PC-9 (cell line): ENCODE measurements at regions not wholly inside any gene's neighbourhood (a gene's known extent, or its start where the extent isn't known, plus 50 kb on each side); places are given as distances from the start of the nearest gene placed in this dataset.

Experiments
- BruUV-seq: library from RNA; stranded (reverse); fragments of 400-500 nt; replicated peaks from 2 replicates; lab custom pipeline; 2021; lab: Mats Ljungman, UMichigan
- CTCF ChIA-PET: fragments of 300-600 bp; sonication (Branson Sonifier 250); formaldehyde crosslinking; loops from one replicate; lab custom pipeline; 2022; ENCODE audit warnings: antibody characterized with exemption; lab: Charles Lee
- POLR2A ChIA-PET: fragments of 300-600 bp; sonication (Branson Sonifier 250); formaldehyde crosslinking; loops from one replicate; lab custom pipeline; 2022; ENCODE audit warnings: antibody characterized with exemption; ENCODE audit not compliant: unreplicated experiment; lab: Charles Lee
- DNase-seq, 2 experiments: peaks; one replicate each; pipeline versions ENCODE4 v3.0.0 to v3.0.0-alpha.2; 2015 to 2022; ENCODE audit warnings: mixed read lengths in 1 of 2
- H2AFZ ChIP-seq: fragments of 200-600 bp; sonication (generic); 2 replicates; pipeline ENCODE4 v1.8.1; 2017; ENCODE audit warnings: antibody characterized with exemption
- H3F3A ChIP-seq: fragments of 200-600 bp; sonication (generic); 2 replicates; pipeline ENCODE4 v1.8.1; 2017; ENCODE audit warnings: antibody characterized with exemption, mild to moderate bottlenecking, low read depth; ENCODE audit not compliant: insufficient read depth
- H3K27ac ChIP-seq: fragments of 200-600 bp; sonication (generic); 2 replicates; pipeline ENCODE4 v1.6.1; 2016; ENCODE audit warnings: mixed run types
- H3K27me3 ChIP-seq: fragments of 200-600 bp; sonication (generic); 2 replicates; pipeline ENCODE4 v1.6.1; 2016; ENCODE audit warnings: low read depth, mixed run types; ENCODE audit not compliant: insufficient read depth
- H3K36me3 ChIP-seq: fragments of 200-600 bp; sonication (generic); 2 replicates; pipeline ENCODE4 v1.6.1; 2016; ENCODE audit warnings: low read depth, mixed run types
- H3K4me1 ChIP-seq: fragments of 200-600 bp; sonication (generic); replicated peaks from 2 replicates; pipeline ENCODE4 v1.6.1; 2016; ENCODE audit warnings: mixed run types; ENCODE audit not compliant: insufficient read depth
- H3K4me2 ChIP-seq: fragments of 200-600 bp; sonication (generic); 2 replicates; pipeline ENCODE4 v1.6.1; 2017; ENCODE audit warnings: mixed run types
- H3K4me3 ChIP-seq: fragments of 200-600 bp; sonication (generic); 2 replicates; pipeline ENCODE4 v1.6.1; 2016; ENCODE audit warnings: mixed run types
- H3K79me2 ChIP-seq: fragments of 200-600 bp; sonication (generic); 2 replicates; pipeline ENCODE4 v1.6.1; 2017; ENCODE audit warnings: low read depth, mixed run types
- H3K9me2 ChIP-seq: fragments of 200-600 bp; sonication (generic); 2 replicates; pipeline ENCODE4 v1.8.1; 2017; ENCODE audit warnings: mild to moderate bottlenecking; ENCODE audit not compliant: insufficient read depth
- H3K9me3 ChIP-seq: fragments of 200-600 bp; sonication (generic); 2 replicates; pipeline ENCODE4 v1.8.1; 2016; ENCODE audit warnings: low read depth; ENCODE audit not compliant: insufficient read depth
- H4K20me1 ChIP-seq: fragments of 200-600 bp; sonication (generic); 2 replicates; pipeline ENCODE4 v1.8.1; 2017; ENCODE audit not compliant: insufficient read depth
- EZH2 ChIP-seq: fragments of 200-600 bp; sonication (generic); IDR thresholded peaks from 2 replicates; pipeline ENCODE4 v1.8.0; 2017; ENCODE audit warnings: antibody characterized with exemption, low read depth
- intact Hi-C: fragments of 100-400 bp; cut with micrococcal nuclease; formaldehyde crosslinking; loops from one replicate; pipeline ENCODE4 v1.10.0; 2022; ENCODE audit not compliant: unreplicated experiment
- TF ChIP-seq, protein P1 (sequence below): fragments of 200-600 bp; sonication (generic); conservative IDR thresholded peaks from 2 replicates; pipeline ENCODE4 v1.6.1; 2017; ENCODE audit warnings: mixed run types, antibody characterized with exemption, mild to moderate bottlenecking, moderate library complexity

DNA sequence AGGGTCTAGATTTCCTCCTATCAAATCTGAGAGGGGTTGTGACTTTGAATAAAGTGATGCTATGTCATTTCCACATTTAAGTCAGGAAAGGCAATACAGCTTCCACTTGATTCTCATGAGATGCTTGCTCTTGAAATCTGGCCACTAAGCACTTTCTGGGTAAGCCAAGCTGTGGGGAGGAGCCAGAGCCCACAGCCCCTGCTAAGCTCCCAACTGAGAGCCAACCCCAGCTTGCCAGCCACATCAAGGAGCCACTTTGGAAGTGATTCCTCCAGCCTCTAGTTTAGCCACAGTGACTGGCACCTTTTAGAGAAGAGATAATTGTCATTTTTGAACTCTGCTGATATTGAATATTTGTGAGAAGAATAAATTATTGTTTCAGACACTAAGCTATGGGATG is 1441.5 kb upstream of the IGFBP7 start:
- H3K79me2 ChIP-seq: no peaks in the 10 kb centered on the region
- H3K4me2 ChIP-seq: no peak overlapping the region
- DNase-seq: no peak
- no peaks in the 10 kb centered on the region for H3K9me2 ChIP-seq
- POLR2A ChIA-PET: no interaction called here
- H3F3A ChIP-seq: no peaks in the 10 kb centered on the region
- H3K9me3 ChIP-seq: no peaks in the 10 kb centered on the region
- TF ChIP-seq, protein P1, sequence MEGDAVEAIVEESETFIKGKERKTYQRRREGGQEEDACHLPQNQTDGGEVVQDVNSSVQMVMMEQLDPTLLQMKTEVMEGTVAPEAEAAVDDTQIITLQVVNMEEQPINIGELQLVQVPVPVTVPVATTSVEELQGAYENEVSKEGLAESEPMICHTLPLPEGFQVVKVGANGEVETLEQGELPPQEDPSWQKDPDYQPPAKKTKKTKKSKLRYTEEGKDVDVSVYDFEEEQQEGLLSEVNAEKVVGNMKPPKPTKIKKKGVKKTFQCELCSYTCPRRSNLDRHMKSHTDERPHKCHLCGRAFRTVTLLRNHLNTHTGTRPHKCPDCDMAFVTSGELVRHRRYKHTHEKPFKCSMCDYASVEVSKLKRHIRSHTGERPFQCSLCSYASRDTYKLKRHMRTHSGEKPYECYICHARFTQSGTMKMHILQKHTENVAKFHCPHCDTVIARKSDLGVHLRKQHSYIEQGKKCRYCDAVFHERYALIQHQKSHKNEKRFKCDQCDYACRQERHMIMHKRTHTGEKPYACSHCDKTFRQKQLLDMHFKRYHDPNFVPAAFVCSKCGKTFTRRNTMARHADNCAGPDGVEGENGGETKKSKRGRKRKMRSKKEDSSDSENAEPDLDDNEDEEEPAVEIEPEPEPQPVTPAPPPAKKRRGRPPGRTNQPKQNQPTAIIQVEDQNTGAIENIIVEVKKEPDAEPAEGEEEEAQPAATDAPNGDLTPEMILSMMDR: no peak
- no peak for TF ChIP-seq EZH2
- H2AFZ ChIP-seq: no peak overlapping the region
- H4K20me1 ChIP-seq: no peaks in the 10 kb centered on the region
- intact Hi-C loops: no loop called here
- no peaks in the 10 kb centered on the region for H3K4me1 ChIP-seq
- CTCF ChIA-PET: interaction anchor here (0.6 kb wide), 1 partner anchor 1060 kb away, joined by 3 read pairs; no protein-coding TSS in a partner anchor
- no peaks in the 10 kb centered on the region for H3K27me3 ChIP-seq
- no peak overlapping the region for H3K27ac ChIP-seq
- no peaks in the 10 kb centered on the region for H3K36me3 ChIP-seq
- no peak overlapping the region for H3K4me3 ChIP-seq
- BruUV-seq: no TSS peak

DNA sequence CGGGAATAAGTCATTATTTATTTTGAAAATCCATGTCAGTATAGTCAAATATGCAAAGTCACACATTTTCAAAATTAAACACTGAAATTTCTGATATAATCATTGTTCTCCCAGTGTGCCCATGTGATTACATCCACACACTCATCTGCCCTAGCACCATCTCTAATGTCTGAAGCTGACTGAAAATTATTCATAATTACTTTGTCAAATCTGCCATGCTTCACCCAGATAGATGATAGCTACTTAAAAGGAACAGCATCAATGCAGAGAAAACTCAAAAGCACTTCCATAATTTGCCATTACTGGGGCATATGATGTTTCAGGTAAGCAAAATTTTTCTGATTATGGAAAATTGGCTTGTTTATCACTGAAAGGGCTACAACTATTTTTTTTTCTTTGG is 1433.3 kb upstream of the IGFBP7 start:
- DNase-seq: no peak
- CTCF ChIA-PET: no interaction called here
- H3K27me3 ChIP-seq: no peaks in the 10 kb centered on the region
- no peak overlapping the region for H3K4me2 ChIP-seq
- no peak for TF ChIP-seq EZH2
- TF ChIP-seq, protein P1: no peak
- H3K4me3 ChIP-seq: no peak overlapping the region
- POLR2A ChIA-PET: interaction anchor here (0.6 kb wide), 1 partner anchor 657 kb away, joined by 5 read pairs; no protein-coding TSS in a partner anchor
- no peaks in the 10 kb centered on the region for H3K79me2 ChIP-seq
- no peaks in the 10 kb centered on the region for H3K36me3 ChIP-seq
- no peak overlapping the region for H2AFZ ChIP-seq
- no peak overlapping the region for H3K27ac ChIP-seq
- H3K9me3 ChIP-seq: no peaks in the 10 kb centered on the region
- BruUV-seq: no TSS peak
- no peaks in the 10 kb centered on the region for H4K20me1 ChIP-seq
- H3K9me2 ChIP-seq: no peaks in the 10 kb centered on the region
- no peaks in the 10 kb centered on the region for H3F3A ChIP-seq
- intact Hi-C loops: no loop called here
- H3K4me1 ChIP-seq: no peaks in the 10 kb centered on the region

DNA sequence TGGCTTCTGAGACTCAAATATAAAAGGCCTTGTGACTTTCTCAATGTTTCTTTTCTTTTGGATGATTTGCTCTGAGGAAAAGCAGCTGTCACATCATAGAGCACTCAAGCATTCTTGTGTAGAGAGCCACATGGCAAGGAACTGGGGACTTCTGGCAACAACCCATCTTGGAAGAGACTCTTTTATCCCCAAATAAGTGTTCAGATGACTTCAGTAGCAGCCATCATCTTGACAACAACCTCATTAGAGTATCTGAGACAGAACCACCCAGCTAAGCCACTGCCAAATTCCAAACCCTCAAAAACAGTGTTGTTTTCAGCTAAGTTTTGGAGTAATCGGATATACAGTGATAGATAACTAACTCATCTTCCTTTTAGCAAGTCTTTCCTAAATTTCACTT is 1431.7 kb upstream of the IGFBP7 start:
- DNase-seq: no peak
- ChIA-PET POLR2A (no interaction called here), CTCF (no interaction called here)
- TF ChIP-seq EZH2: no peak
- TF ChIP-seq, protein P1: no peak
- no peaks in the 10 kb centered on the region for H3K9me2 ChIP-seq
- H3K36me3 ChIP-seq: no peaks in the 10 kb centered on the region
- intact Hi-C loops: no loop called here
- no peaks in the 10 kb centered on the region for H3K9me3 ChIP-seq
- H3F3A ChIP-seq: no peaks in the 10 kb centered on the region
- no peak overlapping the region for H3K4me2 ChIP-seq
- H3K27ac ChIP-seq: no peak overlapping the region
- H4K20me1 ChIP-seq: no peaks in the 10 kb centered on the region
- no peak overlapping the region for H2AFZ ChIP-seq
- no peaks in the 10 kb centered on the region for H3K79me2 ChIP-seq
- no TSS peak for BruUV-seq
- H3K4me3 ChIP-seq: no peak overlapping the region
- H3K4me1 ChIP-seq: no peaks in the 10 kb centered on the region
- H3K27me3 ChIP-seq: no peaks in the 10 kb centered on the region
